ENCODE measurements at regions not wholly inside any gene's neighbourhood (a gene's known extent, or its start where the extent isn't known, plus 50 kb on each side); places are given as distances from the start of the nearest gene placed in this dataset.

DNA sequence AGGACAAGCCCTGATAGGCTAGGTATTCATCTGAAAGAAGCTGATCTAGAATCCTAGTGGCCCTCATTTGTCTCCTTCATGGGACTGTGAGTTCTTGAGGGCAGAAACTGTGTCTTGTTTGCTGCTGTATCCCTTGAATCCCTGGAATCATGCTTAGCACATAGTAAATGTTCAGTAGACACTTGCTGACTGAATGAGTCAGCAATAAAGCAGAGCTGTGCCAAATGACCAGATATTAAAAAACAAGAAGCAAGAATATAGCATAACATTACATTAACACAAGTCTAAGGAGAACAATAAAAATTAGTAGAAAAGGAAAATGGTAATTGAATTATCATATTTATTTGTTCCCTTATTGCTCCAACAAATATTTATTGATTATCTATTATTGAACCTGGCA, 420.5 kb downstream of the ZSWIM6 start:
- no peak overlapping the region for H3K9ac ChIP-seq (ENCODE audit: low read depth, low read length)
- H3K36me3 ChIP-seq (ENCODE audit: insufficient read depth, low read depth, low read length) = no peaks in the 10 kb centered on the region
- H3K27ac ChIP-seq (ENCODE audit: low read length) = no peak overlapping the region
- H3K4me1 ChIP-seq (ENCODE audit: insufficient read depth, low read length) = peaks cover 9% of the 10 kb centered on the region; the same call in 1 of the 2 replicates
- H3K27me3 ChIP-seq (ENCODE audit: insufficient read depth, low read length) = no peaks in the 10 kb centered on the region
- no peaks in the 10 kb centered on the region for H3K9me3 ChIP-seq (ENCODE audit: insufficient read depth, low read depth, low read length)
- H3K4me3 ChIP-seq (ENCODE audit: low read length) = no peak overlapping the region

DNA sequence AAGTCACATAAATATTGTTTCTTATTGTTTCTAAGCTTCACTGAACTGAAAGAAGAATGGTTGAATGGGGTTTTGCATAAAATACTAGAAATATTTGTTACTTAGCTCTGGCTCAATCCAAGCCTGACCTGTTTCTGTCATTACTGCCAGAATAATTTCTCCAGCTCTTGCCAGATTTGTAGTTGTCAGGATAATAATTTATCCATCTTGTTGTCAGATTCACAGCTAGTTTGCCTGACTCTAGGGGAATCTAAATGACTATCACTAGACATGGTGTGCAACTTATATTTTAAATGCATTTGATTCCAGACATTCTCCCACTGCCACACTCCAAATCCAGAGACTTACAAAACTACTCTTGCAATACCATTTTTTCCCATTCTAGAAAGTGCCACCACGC, 422.7 kb downstream of the ZSWIM6 start:
- H3K27ac ChIP-seq (ENCODE audit: low read length) = no peak overlapping the region
- peaks cover 9% of the 10 kb centered on the region; the same call in 1 of the 2 replicates for H3K4me1 ChIP-seq (ENCODE audit: insufficient read depth, low read length)
- no peaks in the 10 kb centered on the region for H3K9me3 ChIP-seq (ENCODE audit: insufficient read depth, low read depth, low read length)
- H3K9ac ChIP-seq (ENCODE audit: low read depth, low read length) = no peak overlapping the region
- H3K36me3 ChIP-seq (ENCODE audit: insufficient read depth, low read depth, low read length) = no peaks in the 10 kb centered on the region
- no peak overlapping the region for H3K4me3 ChIP-seq (ENCODE audit: low read length)
- H3K27me3 ChIP-seq (ENCODE audit: insufficient read depth, low read length) = no peaks in the 10 kb centered on the region

GRCh38 chr5:61755726-61756222, 423.7 kb downstream of the ZSWIM6 start:
- Histone ChIP-seq H3K27ac (ENCODE audit: low read length) (no peak overlapping the region), H3K9ac (ENCODE audit: low read depth, low read length) (no peak overlapping the region), H3K27me3 (ENCODE audit: insufficient read depth, low read length) (no peaks in the 10 kb centered on the region), H3K4me3 (ENCODE audit: low read length) (no peak overlapping the region), H3K9me3 (ENCODE audit: insufficient read depth, low read depth, low read length) (no peaks in the 10 kb centered on the region), H3K4me1 (ENCODE audit: insufficient read depth, low read length) (peaks cover 9% of the 10 kb centered on the region; the same call in 1 of the 2 replicates), H3K36me3 (ENCODE audit: insufficient read depth, low read depth, low read length) (no peaks in the 10 kb centered on the region)

GRCh38 chr5:61758711-61759110, 426.7 kb downstream of the ZSWIM6 start:
- Histone ChIP-seq H3K4me3 (ENCODE audit: low read length) (no peak overlapping the region), H3K4me1 (ENCODE audit: insufficient read depth, low read length) (peaks cover 9% of the 10 kb centered on the region; the same call in 1 of the 2 replicates), H3K36me3 (ENCODE audit: insufficient read depth, low read depth, low read length) (no peaks in the 10 kb centered on the region), H3K9me3 (ENCODE audit: insufficient read depth, low read depth, low read length) (peaks cover 13% of the 10 kb centered on the region; the same call in 1 of the 2 replicates), H3K9ac (ENCODE audit: low read depth, low read length) (no peak overlapping the region), H3K27ac (ENCODE audit: low read length) (no peak overlapping the region), H3K27me3 (ENCODE audit: insufficient read depth, low read length) (no peaks in the 10 kb centered on the region)

GRCh38 chr5:61765471-61765870, 433.4 kb downstream of the ZSWIM6 start:
- H3K4me3 ChIP-seq (ENCODE audit: low read length) = no peak overlapping the region
- H3K4me1 ChIP-seq (ENCODE audit: insufficient read depth, low read length) = no peaks in the 10 kb centered on the region
- H3K9me3 ChIP-seq (ENCODE audit: insufficient read depth, low read depth, low read length) = peaks cover 13% of the 10 kb centered on the region; the same call in 1 of the 2 replicates
- no peak overlapping the region for H3K27ac ChIP-seq (ENCODE audit: low read length)
- H3K9ac ChIP-seq (ENCODE audit: low read depth, low read length) = no peak overlapping the region
- no peaks in the 10 kb centered on the region for H3K27me3 ChIP-seq (ENCODE audit: insufficient read depth, low read length)
- H3K36me3 ChIP-seq (ENCODE audit: insufficient read depth, low read depth, low read length) = no peaks in the 10 kb centered on the region

- H3K9ac ChIP-seq (ENCODE audit: low read depth, low read length) = no peak overlapping the region
- H3K9me3 ChIP-seq (ENCODE audit: insufficient read depth, low read depth, low read length) = peaks cover 13% of the 10 kb centered on the region; the same call in 1 of the 2 replicates
- H3K27ac ChIP-seq (ENCODE audit: low read length) = no peak overlapping the region
- H3K4me3 ChIP-seq (ENCODE audit: low read length) = no peak overlapping the region
- H3K27me3 ChIP-seq (ENCODE audit: insufficient read depth, low read length) = no peaks in the 10 kb centered on the region
- H3K4me1 ChIP-seq (ENCODE audit: insufficient read depth, low read length) = no peaks in the 10 kb centered on the region
- H3K36me3 ChIP-seq (ENCODE audit: insufficient read depth, low read depth, low read length) = no peaks in the 10 kb centered on the region
Measured at GRCh38 chr5:61766141-61766540, 434.1 kb downstream of the ZSWIM6 start.

- Histone ChIP-seq H3K4me1 (ENCODE audit: insufficient read depth, low read length) (no peaks in the 10 kb centered on the region), H3K36me3 (ENCODE audit: insufficient read depth, low read depth, low read length) (no peaks in the 10 kb centered on the region), H3K9ac (ENCODE audit: low read depth, low read length) (no peak overlapping the region), H3K27me3 (ENCODE audit: insufficient read depth, low read length) (no peaks in the 10 kb centered on the region), H3K9me3 (ENCODE audit: insufficient read depth, low read depth, low read length) (peaks cover 3% of the 10 kb centered on the region; the same call in 1 of the 2 replicates), H3K4me3 (ENCODE audit: low read length) (no peak overlapping the region), H3K27ac (ENCODE audit: low read length) (no peak overlapping the region)
Measured at GRCh38 chr5:61767231-61768080, 435.4 kb downstream of the ZSWIM6 start.

- no peaks in the 10 kb centered on the region for H3K27me3 ChIP-seq (ENCODE audit: insufficient read depth, low read length)
Measured at GRCh38 chr5:61768692-61769281, 436.7 kb downstream of the ZSWIM6 start.

DNA sequence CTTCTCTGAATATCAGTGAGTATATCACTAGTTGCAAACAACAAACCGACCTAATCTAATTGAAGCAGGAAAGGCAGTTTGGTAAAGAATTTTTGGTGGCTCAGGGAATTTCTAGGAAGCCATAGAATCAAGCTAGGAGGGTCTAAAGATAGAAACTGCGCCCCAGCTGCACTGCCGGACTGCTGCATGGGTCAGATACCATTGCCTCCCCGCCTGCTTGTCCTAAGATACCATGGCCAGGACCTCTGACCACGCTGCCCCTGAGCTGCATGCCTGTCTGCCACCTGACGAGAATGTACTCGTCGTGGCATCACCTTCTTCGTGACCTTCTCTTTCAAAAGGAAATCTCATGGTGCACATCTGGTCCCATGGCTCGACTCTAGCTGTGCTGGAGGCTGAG, 439.0 kb downstream of the ZSWIM6 start:
- no peaks in the 10 kb centered on the region for H3K27me3 ChIP-seq (ENCODE audit: insufficient read depth, low read length)
- H3K9ac ChIP-seq (ENCODE audit: low read depth, low read length) = no peak overlapping the region
- no peaks in the 10 kb centered on the region for H3K36me3 ChIP-seq (ENCODE audit: insufficient read depth, low read depth, low read length)
- H3K4me1 ChIP-seq (ENCODE audit: insufficient read depth, low read length) = no peaks in the 10 kb centered on the region
- H3K4me3 ChIP-seq (ENCODE audit: low read length) = no peak overlapping the region
- H3K9me3 ChIP-seq (ENCODE audit: insufficient read depth, low read depth, low read length) = no peaks in the 10 kb centered on the region
- H3K27ac ChIP-seq (ENCODE audit: low read length) = no peak overlapping the region

More at GRCh38 chr5:61768692-61769281, 436.7 kb downstream of the ZSWIM6 start:
- Histone ChIP-seq H3K36me3 (ENCODE audit: insufficient read depth, low read depth, low read length) (no peaks in the 10 kb centered on the region), H3K27ac (ENCODE audit: low read length) (no peak overlapping the region), H3K9me3 (ENCODE audit: insufficient read depth, low read depth, low read length) (no peaks in the 10 kb centered on the region), H3K4me1 (ENCODE audit: insufficient read depth, low read length) (no peaks in the 10 kb centered on the region), H3K9ac (ENCODE audit: low read depth, low read length) (no peak overlapping the region), H3K4me3 (ENCODE audit: low read length) (no peak overlapping the region)

- Histone ChIP-seq H3K4me1 (ENCODE audit: insufficient read depth, low read length) (no peaks in the 10 kb centered on the region), H3K9ac (ENCODE audit: low read depth, low read length) (no peak overlapping the region), H3K9me3 (ENCODE audit: insufficient read depth, low read depth, low read length) (no peaks in the 10 kb centered on the region), H3K27ac (ENCODE audit: low read length) (no peak overlapping the region), H3K36me3 (ENCODE audit: insufficient read depth, low read depth, low read length) (no peaks in the 10 kb centered on the region), H3K4me3 (ENCODE audit: low read length) (no peak overlapping the region), H3K27me3 (ENCODE audit: insufficient read depth, low read length) (no peaks in the 10 kb centered on the region)
Measured at GRCh38 chr5:61771808-61772207, 439.8 kb downstream of the ZSWIM6 start.

- no peaks in the 10 kb centered on the region for H3K36me3 ChIP-seq (ENCODE audit: insufficient read depth, low read depth, low read length)
- H3K27me3 ChIP-seq (ENCODE audit: insufficient read depth, low read length) = no peaks in the 10 kb centered on the region
- no peaks in the 10 kb centered on the region for H3K4me1 ChIP-seq (ENCODE audit: insufficient read depth, low read length)
- no peak overlapping the region for H3K9ac ChIP-seq (ENCODE audit: low read depth, low read length)
- no peak overlapping the region for H3K4me3 ChIP-seq (ENCODE audit: low read length)
- H3K27ac ChIP-seq (ENCODE audit: low read length) = no peak overlapping the region
- H3K9me3 ChIP-seq (ENCODE audit: insufficient read depth, low read depth, low read length) = no peaks in the 10 kb centered on the region
Measured at GRCh38 chr5:61775901-61776300, 443.8 kb downstream of the ZSWIM6 start.

- no peaks in the 10 kb centered on the region for H3K36me3 ChIP-seq (ENCODE audit: insufficient read depth, low read depth, low read length)
- H3K9me3 ChIP-seq (ENCODE audit: insufficient read depth, low read depth, low read length) = no peaks in the 10 kb centered on the region
- no peak overlapping the region for H3K9ac ChIP-seq (ENCODE audit: low read depth, low read length)
- no peaks in the 10 kb centered on the region for H3K27me3 ChIP-seq (ENCODE audit: insufficient read depth, low read length)
- H3K4me1 ChIP-seq (ENCODE audit: insufficient read depth, low read length) = no peaks in the 10 kb centered on the region
- H3K4me3 ChIP-seq (ENCODE audit: low read length) = no peak overlapping the region
- H3K27ac ChIP-seq (ENCODE audit: low read length) = no peak overlapping the region
Measured at GRCh38 chr5:61777292-61777691, 445.2 kb downstream of the ZSWIM6 start.

Measured in iPS-20b (cell line).